Epithelial cell of proximal tubule (primary cell): ENCODE measurements at regions not wholly inside any gene's neighbourhood (a gene's known extent, or its start where the extent isn't known, plus 50 kb on each side); places are given as distances from the start of the nearest gene placed in this dataset.

Experiments used
- DNase-seq: peaks from one replicate; pipeline ENCODE4 v3.0.0-alpha.2; 2011; ENCODE audit warnings: low read depth
- H3K4me3 ChIP-seq: 2 replicates; pipeline ENCODE4 v1.5.1; 2011; ENCODE audit warnings: low read depth, mild to moderate bottlenecking, low read length
- TF ChIP-seq, protein P1 (sequence below): conservative IDR thresholded peaks from 2 replicates; pipeline ENCODE4 v1.5.1; 2012; ENCODE audit warnings: low read depth, mild to moderate bottlenecking, low read length

- no peak for DNase-seq
- H3K4me3 ChIP-seq, result no peak overlapping the region
- TF ChIP-seq, protein P1, sequence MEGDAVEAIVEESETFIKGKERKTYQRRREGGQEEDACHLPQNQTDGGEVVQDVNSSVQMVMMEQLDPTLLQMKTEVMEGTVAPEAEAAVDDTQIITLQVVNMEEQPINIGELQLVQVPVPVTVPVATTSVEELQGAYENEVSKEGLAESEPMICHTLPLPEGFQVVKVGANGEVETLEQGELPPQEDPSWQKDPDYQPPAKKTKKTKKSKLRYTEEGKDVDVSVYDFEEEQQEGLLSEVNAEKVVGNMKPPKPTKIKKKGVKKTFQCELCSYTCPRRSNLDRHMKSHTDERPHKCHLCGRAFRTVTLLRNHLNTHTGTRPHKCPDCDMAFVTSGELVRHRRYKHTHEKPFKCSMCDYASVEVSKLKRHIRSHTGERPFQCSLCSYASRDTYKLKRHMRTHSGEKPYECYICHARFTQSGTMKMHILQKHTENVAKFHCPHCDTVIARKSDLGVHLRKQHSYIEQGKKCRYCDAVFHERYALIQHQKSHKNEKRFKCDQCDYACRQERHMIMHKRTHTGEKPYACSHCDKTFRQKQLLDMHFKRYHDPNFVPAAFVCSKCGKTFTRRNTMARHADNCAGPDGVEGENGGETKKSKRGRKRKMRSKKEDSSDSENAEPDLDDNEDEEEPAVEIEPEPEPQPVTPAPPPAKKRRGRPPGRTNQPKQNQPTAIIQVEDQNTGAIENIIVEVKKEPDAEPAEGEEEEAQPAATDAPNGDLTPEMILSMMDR, result no peak
These were observed 66.3 kb upstream of the TMEM164 start for GRCh38 chrX:109936598-109936997.

DNA sequence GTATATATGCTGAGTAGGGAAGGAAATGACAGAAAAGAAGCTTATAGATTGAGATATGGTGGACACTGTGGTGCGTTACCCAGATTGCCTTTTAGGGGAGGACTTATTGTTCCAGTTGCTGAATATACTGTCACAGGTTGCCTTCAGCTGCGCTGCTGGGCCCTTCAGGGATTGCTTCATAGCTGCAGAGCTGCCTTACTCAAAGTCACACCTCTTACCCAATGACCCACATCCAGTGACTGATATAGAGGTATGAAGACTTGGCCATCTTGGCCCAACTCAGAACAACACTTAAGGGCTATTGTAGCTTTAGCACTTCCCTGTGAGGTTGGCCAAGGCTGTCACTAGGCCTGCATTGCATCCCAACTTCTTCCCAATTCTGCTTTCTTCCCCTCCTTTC lies 63.4 kb upstream of the TMEM164 start:
- H3K4me3 ChIP-seq, result no peak overlapping the region
- TF ChIP-seq, protein P1, result no peak
- no peak for DNase-seq

GRCh38 chrX:109940411-109940810 lies 62.5 kb upstream of the TMEM164 start:
- TF ChIP-seq, protein P1, result no peak
- DNase-seq, result no peak
- no peak overlapping the region for H3K4me3 ChIP-seq

DNA sequence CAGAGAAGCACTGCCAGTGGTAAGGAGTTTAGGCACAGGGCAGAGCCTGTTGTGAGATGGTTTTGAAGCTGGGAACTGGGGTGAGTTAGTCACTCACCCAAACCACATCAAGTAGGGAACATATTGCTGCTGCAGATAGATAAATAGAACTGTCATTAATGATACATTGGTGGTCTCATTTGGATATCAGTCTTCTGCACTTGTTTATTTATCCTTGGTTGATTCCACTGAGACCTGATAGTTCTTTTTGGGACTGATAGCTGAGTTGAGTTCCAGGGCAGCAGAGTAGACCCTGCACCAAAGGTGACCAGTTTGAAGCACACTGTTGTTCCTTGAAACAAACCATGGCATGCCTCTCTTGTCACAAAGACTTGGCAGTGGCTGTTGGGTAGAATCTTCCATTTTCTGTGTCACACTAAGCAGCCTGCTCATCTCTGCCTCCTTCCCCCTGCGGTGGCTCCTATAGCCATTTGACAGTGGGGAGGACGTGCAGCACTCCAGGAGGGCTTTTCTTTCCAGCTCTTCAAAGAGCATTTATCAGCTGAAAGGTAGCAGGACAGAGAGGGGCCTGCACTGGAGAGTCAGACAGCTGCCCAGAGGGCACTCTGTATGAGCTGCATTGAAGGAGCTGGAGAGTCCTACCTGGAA lies 59.7 kb upstream of the TMEM164 start:
- no peak for DNase-seq
- H3K4me3 ChIP-seq, result no peak overlapping the region
- TF ChIP-seq, protein P1, result no peak

GRCh38 chrX:109943740-109944092 lies 59.2 kb upstream of the TMEM164 start:
- no peak for DNase-seq
- TF ChIP-seq, protein P1, result no peak
- no peak overlapping the region for H3K4me3 ChIP-seq

DNA sequence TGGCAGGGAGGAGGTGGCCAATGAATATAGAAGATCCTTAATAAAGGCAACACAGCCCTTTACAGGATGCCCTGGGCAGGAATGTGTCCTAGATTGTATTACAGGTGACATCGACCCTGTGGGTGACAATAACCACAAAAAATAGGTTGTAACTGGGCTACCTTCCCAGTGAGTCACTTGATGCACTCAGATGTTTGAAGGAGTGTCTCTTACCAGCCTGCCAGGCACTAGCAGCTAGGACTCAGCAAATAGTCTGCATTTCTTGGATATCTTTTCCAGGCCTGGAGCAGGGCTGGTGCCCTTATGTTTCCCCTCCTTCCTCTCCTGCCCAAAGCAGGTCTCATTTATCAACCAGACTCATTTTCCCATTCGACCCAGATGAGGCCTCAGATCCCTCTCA lies 50.9 kb upstream of the TMEM164 start:
- no peak overlapping the region for H3K4me3 ChIP-seq
- TF ChIP-seq, protein P1, result no peak
- no peak for DNase-seq
